Fibroblast of upper back skin (primary cell): ENCODE measurements at regions not wholly inside any gene's neighbourhood (a gene's known extent, or its start where the extent isn't known, plus 50 kb on each side); places are given as distances from the start of the nearest gene placed in this dataset.

Experiments used
- DNase-seq: peaks from one replicate; pipeline ENCODE4 v3.0.0-alpha.2; 2013

DNA sequence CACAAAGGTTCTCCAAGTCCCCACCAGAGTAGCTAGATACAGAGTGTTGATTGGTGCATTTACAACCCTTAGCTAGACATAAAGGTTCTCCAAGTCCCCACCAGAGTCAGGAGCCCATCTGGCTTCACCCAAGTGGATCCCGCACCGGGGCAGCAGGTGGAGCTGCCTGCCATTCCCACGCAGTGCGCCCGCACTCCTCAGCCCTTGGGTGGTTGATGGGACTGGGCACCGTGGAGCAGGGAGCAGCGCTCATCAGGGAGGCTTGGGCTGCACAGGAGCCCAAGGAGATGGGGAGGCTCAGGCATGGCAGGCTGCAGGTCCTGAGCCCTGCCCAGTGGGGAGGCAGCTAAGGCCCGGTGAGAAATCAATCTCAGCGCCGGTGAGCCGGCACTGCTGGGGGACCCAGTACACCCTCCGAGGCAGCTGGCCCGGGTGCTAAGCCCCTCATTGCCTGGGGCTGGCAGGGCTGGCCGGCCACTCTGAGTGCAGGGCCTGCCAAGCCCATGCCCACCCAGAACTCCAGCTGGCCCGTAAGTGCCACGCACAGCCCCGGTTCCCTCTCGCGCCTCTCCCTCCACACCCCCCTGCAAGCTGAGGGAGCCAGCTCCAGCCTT lies 404.1 kb downstream of the METTL15 start:
- DNase-seq: no peak

DNA sequence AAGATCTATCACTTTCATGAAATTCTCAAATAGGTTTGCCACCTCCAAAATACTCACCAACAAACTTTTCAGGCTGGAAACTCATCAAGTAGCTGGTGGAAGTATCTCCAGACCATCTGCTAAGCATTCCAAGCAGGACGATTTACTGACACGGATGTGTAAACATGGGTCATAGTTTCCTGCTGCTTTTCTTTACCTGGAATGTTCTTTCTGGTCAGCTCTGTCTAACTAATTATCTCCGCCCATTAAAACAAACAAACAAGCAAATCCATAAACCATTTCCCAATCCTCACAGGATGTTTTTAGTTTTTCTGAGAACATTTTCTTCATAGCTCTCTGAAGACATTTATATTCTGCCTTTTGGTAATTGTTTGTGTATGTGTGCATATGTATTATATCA lies 397.0 kb downstream of the METTL15 start:
- no peak for DNase-seq

DNA sequence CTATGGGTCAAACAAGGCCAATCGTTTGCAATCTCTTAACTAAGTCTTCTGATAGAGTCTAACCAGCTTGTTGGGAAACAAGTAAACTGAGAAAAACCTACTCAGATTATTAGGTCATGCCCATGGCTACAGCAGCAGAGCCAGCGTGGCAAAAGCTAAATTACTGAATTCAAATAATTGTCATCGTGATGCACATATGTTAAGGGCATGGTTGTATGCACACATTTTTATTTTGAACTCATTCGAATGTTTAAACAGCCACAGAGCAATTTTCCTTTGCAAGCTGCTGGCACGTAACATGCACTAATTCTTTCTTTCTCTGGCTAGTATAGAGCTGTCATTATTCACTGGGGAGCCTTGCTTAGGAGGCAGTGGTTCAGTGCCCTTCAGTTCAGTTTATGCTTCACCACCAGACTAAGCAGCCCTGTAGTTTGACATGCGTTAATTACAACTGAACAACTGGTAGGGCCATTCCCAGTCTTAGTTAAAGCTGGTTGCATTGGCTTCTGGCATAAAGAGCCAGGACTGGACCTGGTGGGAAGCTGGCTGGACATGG lies 396.4 kb downstream of the METTL15 start:
- no peak for DNase-seq

DNA sequence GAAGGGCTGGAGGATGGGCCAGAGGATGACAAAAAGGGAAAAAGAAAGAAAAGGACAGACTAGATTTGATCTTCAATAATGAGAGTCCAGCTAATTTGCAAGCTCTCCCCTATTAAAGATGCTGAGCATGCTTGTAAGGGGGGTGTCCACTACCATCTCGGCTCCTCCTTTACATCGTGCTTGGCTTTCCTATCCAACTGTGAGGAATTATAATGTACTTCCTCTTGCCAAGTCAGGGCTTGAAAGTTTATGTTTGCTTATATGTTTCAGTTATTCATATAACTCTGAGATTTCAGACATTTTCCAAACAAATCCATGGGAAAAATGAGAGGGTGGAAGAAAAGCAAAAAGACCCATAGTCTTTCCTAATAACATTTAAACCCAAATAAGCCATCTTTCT lies 387.1 kb downstream of the METTL15 start:
- DNase-seq: no peak

DNA sequence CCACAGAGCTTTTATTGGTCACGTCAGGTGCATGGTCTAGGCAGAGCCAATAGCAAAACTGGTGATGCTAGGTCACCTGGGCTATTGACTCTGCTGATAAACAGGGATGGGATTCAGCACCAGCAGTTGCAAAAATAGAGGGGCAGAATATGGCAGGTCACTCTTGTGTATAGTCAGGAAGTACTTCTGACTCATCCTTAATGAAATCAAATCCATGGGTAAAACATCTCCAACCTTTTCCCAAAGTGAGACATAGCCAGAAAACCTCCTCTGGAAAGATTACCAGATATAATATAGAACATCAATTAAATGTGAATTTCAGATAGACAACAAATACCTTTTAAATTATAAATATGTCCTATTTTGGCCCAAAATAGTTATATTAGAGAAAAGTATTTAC lies 383.2 kb downstream of the METTL15 start:
- DNase-seq: no peak

DNA sequence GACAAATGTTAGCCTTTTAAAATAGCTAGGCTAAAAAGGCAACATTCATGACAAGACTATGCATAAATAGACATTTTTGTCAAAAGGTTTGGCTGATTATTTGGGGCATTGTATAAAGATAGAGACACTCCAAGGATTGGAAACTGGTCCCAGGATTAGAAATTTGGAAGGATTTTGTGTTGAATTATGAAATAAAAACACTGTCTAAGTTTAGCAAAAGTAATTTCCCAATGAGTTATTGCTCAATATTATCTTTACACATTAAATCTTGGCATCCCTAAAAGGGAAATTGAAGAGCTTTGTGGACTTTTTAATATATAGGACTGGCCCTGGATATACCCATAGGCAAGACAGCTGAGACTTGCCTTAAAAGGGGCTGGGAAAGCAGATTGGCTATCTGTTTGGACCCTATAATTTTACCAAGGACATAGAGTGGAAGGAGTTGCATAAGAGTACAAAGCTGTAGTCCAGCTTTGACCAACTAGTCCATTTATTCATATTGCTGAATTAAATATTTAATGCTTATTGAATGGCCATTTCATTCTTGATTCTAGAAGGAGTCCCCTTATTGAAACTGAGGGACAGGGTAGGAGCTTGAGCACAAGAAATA lies 382.7 kb downstream of the METTL15 start:
- no peak for DNase-seq

DNA sequence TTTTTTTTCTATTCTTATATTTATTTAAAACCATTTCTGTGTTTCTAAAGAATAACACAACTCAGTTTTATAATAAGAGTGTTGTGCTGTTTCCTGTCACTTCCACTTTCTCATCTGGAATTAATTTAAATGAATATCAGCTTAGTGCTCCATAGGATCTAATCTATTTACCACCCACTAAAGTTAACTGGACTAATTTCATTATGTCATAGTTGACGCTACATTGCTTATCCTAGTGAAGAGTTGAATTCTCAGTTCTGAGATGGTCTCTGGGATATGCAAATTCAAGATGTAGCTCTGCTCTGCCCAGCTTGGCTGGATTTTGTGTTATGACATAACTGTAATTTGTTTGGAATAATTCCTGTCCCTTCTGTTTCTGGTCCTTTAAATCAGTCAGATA lies 380.1 kb downstream of the METTL15 start:
- no peak for DNase-seq

DNA sequence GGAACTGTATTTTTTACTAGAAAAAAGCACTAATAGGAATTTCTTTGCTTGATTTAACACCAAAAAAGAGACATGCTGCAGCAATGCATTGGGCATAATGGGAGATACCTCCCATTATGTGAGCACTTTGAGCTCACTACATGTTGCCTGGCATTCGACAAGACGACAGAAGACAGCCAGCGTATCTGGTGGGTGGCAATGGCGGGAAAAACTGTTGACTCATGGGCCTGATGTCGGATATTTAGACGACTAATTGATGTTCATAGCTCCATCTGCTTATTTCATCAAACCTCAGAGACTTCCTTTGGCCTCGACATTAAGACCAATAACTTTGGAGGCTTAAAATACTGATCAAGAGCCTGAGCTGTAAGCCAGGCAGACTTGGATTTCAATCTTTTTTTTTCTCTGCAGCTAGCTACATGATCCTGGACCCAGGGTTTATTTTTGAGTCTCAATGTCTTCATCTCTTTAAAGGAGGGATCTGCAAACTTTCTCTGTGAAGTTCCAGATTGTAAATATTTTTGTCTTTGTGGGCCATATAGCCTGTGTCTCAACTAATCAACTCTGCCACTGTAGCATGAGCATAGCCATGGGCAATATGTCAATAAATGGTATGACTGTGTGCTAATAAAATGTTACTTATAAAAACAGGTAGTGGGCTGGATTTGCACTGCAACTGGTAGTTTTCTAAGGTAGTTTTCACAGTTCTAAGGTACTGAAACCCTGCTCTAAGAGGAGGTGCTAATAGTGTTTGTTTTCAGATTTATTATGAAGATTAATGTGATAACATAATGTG lies 375.1 kb downstream of the METTL15 start:
- DNase-seq: no peak

DNA sequence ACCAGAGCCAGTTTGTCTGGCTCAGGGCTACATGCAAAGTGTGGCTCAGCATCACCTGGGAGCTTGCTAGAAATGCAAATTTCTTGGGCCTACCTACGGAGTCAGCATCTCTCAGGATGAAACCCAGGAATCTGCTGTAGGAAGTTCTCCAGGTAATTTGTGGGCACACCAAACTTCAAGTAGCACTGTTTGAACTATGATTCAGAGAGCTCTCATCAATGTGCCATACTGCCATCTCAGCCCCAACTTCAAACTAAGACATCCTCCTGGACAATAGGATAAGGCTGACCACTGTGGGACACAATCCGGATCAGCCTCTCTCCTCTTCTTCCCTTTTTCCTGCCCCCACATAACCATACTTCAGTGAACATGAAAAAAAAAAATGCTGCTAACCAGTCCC lies 374.5 kb downstream of the METTL15 start:
- no peak for DNase-seq

DNA sequence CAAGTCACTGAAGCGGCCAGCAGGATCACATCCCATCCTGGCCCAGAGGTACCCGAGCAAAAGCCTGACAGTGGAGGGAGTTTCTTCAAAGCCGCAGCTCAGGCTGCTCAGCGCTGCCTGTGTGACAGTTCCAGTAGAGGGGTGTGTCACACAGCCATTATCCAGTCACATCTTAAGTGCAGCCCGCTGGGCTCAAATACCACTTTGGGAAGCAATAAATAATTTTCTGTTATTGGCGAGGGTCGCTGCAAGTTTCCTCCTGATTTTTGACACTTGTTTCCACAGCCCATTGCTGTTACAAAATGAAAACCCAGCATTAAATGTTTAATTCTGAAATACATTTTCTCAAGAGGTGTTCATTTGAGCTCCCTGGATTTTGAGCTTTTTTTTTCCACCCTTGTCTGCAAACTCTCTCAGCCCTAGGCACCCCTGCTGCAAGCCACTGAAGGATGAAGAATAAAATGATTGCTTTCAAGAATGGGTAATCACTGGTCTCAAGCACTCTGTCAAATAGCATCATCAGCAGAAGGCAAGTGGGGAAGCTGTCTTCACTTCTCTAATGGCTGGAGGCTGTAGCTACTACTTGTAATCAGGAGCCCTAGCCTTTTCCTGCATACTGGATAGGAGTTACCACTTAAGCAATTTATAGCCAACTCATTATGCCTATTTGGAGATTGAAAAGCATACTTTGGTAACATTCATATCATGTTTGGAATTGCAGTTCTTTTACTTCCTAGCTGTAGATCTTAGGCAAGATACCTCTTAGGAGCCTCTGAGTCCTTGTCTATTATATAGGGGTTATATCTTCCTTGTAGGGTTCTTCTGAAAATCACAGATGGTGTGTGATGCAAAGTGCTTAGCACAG lies 373.7 kb downstream of the METTL15 start:
- no peak for DNase-seq

DNA sequence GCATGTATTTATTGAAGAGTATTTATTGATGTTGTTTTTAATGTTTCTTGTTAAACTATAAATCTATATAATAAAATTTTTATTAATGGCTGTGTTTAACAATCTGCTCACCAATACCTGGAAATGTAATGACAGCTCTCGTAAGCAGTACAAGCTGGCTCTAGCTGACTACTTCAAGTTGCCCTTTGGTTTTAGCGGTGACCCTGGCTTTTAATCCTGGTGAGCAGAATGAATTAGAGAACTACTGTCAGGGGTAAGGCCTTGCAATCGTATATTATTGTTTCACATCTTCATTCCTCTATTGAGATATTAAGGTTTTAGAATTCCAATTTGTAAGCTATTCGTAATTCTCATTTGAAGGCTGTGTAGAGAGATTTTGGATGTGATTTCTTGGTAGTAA lies 372.2 kb downstream of the METTL15 start:
- no peak for DNase-seq

DNA sequence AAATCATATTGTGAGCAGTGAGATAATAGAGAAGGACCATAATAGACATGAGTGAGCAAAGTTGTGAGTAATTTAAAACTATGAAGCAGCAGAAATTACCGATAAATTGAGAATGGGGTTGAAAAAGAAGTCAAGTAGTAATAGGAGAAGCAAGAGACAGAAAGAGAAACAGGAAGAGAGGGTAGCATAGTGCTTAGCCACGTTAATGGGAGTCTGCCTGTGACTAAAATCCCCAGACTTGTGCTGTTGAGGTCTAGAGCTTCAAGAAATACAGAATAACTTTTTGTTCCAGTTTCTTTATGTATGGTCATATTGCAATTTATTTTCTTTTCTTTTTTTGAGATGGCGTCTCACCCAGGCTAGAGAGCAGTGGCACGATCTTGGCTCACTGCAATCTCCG lies 368.7 kb downstream of the METTL15 start:
- no peak for DNase-seq

DNA sequence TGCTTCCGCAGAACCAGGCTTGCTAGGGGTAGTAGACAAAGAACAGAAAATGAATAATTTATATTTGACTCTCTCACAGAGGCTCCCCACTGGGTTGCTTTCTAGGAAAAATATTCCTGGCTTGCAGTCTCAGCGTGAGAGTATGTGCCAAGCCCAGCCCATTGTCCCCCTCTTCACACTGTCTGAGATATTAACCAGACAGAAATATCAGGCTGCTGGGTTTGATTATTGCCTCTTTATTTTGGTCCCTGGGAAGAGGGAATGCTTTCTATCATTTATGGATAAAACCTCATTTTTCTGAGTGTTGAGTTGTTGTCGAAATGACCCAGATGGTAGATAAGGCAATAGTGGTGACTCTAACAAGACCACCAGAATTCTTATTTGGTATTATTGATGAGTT lies 367.9 kb downstream of the METTL15 start:
- DNase-seq: peak; percentile 78

DNA sequence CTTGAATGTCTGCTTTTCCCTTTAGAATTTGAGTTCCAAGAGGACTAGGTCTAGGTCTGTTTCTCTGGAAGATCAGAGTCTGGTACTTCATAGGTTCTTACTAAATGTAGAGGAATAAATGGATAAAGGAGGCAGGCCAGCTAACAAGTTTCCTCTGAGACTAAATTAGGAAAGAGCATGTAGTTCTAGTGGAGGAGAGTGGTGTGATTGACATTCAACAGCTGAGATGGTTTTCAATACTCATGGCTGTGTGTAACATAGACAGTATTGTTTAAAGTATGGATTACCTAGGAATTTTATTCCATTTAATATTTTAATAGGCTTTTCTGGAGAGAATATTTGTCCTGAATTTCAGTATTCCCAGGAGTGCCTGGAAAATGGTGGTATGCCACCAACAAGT lies 364.7 kb downstream of the METTL15 start:
- DNase-seq: no peak

DNA sequence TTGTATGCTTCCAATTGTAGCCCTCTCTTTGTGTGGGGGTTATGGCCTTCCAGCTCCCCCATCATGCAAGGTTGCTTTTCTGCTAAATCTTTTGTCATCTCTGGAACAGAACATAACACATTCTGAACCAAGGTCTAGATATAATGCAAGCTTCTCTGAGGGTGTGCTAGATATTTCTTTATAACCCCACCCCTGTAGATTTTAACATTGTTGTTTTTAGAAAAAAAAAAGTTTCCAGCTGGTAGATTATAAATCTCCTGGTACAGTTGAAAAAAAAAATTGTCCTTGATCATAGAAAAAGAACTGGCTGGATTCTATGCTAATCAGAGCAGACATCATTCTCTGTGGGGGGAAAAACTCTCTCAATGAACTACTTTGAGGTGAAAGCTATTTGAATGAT lies 363.3 kb downstream of the METTL15 start:
- no peak for DNase-seq

DNA sequence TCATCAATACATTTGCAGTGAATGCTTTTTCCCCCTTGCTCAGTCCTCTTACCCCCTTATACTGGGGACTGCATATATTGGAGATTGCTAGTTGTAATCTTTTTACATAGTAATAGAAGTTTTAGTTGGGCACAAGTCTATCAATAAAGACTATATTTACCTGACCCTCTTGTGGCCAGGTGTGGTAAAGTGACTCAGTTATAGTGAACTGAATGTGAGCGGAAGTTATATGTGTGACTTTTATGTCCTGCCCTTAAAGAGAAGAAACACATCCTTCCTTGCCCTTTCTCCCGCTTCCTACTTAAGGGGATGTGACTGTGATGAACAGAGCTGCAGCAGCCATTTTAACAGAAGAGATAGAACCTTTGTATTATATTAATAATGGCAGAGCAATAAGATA lies 362.0 kb downstream of the METTL15 start:
- DNase-seq: no peak

DNA sequence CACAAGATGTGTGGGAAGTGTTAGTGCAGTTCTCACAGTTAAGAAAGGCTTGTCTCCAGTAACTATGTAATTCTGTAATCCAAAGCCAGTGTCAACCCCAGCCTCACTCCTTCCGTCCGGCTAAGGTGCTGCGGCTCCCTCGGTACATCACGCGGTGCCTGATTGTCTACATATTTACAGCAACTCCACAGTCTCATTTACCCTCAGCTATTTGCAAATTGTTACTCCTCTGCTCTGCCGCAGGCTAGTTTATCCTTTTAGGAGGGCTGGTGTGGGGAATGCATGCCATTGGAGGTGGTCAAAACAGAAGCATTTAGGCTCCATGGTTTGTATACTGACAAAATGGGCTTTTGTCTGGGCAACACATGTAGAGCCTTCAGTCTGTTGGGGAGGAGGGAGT lies 358.3 kb downstream of the METTL15 start:
- no peak for DNase-seq

DNA sequence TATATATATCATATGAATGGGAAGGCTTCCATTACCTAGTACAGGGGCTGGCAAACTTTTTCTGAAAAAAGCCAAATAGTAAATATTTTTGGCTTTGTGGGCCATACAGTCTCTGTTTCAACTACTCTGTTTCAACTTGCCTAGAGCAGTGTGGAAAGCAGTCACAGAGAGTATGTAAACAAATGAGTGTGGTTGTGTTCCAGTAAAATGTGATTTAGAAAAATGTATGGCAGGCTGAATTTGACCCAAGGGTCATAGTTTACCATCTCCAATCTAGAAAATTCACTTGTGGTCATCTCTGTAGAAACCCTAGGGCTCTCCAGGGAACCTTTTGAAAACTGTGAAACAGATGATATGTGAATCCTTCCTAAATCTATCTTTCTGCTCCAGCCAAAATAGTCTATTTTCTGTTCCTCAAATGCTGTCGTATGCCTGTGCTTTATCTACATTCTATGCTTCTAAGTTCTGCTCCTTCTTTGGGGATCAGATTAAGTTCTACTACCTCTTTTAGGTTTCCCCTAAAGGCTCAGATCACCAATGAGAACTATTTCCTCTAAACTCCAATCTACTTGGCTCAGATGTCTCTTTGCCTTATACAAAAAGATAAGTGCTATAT lies 356.2 kb downstream of the METTL15 start:
- DNase-seq: peak; percentile 52

DNA sequence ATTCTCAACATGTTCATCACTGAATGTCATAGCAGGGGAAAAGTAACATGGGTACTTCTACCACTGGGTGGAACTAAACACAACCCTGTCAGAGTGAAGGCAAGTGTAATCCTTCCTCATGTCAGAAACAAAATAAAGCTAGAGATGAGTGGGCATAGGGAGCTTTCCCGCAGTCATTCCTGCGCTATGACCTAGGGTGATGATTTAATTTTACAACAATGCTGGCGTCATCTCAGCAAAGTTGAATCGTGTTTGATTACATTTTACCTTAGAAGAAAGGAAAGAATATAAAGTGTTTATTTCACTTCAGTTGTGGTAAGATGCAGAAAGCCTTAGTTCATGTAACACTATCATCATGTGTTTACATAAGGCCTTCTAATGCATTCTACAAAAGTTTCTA lies 355.6 kb downstream of the METTL15 start:
- DNase-seq: no peak

DNA sequence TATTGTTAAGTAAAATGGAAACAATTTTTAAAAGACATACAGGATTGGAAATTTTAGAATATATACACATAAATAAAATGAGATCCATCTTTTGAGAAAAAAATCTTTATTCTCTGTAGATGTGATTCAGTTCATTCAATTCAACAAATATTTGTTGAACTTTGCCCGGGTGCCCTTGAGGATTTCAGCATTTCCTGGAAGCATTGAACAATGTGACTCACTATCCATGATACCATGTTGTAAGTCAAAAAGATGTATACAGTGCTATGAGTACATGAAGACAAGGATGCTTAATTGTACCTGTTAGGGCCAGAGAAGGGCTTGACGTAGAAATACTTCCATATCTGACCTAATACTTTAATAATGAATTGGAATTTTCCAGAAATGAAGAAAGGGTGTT lies 353.7 kb downstream of the METTL15 start:
- DNase-seq: no peak

DNA sequence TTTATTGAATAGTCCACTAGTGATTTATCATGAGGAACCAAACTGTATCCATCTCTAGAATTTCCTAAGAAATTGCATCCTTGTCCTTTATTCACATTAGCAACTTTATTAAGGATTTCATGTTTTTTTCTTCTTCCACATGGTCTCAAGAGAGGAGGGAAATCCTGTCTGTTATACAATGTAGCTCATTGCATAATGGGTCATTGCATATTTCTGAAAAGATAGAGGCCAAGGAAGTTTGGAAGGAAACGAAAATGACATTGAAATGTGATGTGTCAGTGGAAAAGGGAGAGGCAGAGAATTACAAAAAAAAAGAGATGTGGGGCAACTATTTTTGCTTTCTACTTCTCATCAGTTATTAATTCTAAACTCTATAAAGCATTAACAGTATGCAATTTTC lies 353.1 kb downstream of the METTL15 start:
- peak; percentile 54 for DNase-seq

DNA sequence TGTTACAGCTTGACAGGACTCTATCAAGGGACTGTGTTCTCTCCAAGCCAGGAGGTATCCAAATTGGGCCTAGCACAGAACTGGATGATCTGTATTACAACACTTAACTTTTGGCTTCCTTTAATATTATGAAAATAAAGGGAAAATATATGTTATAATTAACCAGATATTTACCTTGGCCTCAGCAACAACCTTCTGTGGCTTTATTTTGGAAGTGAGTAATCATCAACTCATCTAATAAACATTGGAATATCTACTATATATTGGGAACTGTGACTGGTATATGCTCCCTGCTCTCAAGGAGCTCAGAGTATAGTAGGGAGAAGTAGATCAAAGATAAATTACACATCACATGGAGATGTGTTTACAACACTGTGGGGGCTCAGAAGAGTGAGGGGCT lies 352.2 kb downstream of the METTL15 start:
- DNase-seq: no peak

DNA sequence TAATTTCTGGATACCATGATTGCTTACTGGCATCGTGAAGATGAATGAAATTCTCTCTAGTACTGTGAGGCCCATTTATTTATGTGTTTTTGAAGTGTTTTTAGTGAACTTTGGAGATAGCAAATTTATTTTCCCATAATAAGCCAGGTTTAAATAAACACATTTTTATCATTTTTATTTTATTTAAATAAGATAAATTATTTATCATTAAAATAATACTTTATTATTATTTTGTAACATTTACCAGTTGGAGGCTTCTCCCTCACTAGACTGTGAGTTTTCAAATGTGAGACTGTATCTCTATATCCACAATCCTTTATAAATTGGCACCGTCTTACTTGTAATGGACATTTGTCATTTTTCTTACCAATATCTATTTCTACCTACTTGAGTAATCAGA lies 351.7 kb downstream of the METTL15 start:
- no peak for DNase-seq
